ENCODE measurements at regions not wholly inside any gene's neighbourhood (a gene's known extent, or its start where the extent isn't known, plus 50 kb on each side); places are given as distances from the start of the nearest gene placed in this dataset.

DNA sequence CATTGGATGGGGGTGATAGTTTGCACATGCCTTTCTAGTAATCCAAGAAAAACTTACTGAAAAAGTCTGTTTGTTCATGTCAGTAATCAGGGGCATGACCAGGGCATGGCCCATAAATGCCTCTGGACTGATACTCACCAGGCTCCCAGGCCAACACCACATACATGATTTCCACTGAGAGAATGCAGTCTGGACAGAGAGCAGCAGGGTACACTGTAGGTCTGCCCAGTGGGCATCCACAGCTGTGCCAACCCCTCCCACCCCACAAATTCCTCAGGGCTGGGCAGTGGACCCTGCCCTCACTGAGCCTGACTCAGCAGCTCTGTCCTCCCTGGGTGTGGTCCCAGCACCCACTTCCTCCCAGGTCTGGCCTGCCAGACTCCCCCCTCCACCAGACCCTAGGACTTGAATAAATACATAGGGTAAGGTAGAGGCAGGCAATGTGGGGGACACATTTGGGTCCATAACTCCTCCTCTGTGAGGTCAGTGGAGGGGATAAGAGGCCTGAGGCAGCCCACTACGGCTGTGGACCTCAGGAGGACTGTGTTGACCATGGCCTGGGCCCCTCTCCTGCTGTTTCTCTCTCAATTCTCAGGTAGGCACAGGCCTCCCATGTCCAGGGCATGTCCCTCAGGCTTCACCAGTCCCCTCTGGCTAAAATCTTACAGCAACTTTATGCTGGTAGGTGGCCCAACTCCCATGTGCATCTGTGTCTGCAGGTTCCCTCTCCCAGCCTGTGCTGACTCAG lies 92.2 kb upstream of the TOP3B start:
- Histone ChIP-seq H4K5ac (ENCODE audit: insufficient read length, low read depth, low read length) (no peak overlapping the region), H3K4me3 (ENCODE audit: extremely low read depth in 1 of 4, insufficient read depth in 2 of 4, low read depth in 3 of 4, low read length in 4 of 4) (no peak overlapping the region), H3K27ac (ENCODE audit: low read depth, low read length) (no peak overlapping the region), H3K56ac (replicated peaks; ENCODE audit: insufficient read length, low read depth, low read length) (no peak overlapping the region), H3K23me2 (ENCODE audit: low read depth, low read length) (no peaks in the 10 kb centered on the region), H4K20me1 (replicated peaks in 1 of 2; ENCODE audit: control insufficient read depth in 1 of 2, insufficient read depth in 2 of 2, low read length in 2 of 2) (peaks cover 0 to 6% of the 10 kb centered on the region in 2 experiments), H3K23ac (ENCODE audit: insufficient read length) (no peak overlapping the region), H3K14ac (ENCODE audit: insufficient read length) (no peak overlapping the region), H3K4me1 (replicated peaks in 1 of 4; ENCODE audit: control insufficient read depth in 3 of 4, insufficient read depth in 4 of 4, low read length in 3 of 4) (no peaks in the 10 kb centered on the region; a peak in 1 of 7 replicates), H3K79me2 (ENCODE audit: control insufficient read depth in 1 of 2, insufficient read depth in 2 of 2, low read length in 2 of 2) (no peaks in the 10 kb centered on the region), H2AK5ac (ENCODE audit: low read depth, low read length) (no peak overlapping the region), H4K91ac (replicated peaks; ENCODE audit: insufficient read length, low read length) (no peak overlapping the region), H4K8ac (ENCODE audit: extremely low read depth, insufficient read depth, low read length) (no peak overlapping the region), H2AFZ (ENCODE audit: low read length) (no peak overlapping the region), H3K27me3 (replicated peaks in 1 of 4; ENCODE audit: control insufficient read depth in 3 of 4, extremely low read depth in 1 of 4, insufficient read depth in 3 of 4, low read length in 3 of 4) (peaks cover 74 to 97% (median 90%) of the 10 kb centered on the region in 4 experiments), H2BK120ac (replicated peaks; ENCODE audit: low read depth, low read length) (no peak overlapping the region), H3K4ac (replicated peaks; ENCODE audit: insufficient read length, low read depth, low read length) (no peak overlapping the region), H2BK5ac (ENCODE audit: low read depth, low read length) (no peak overlapping the region), H3K9ac (replicated peaks in 1 of 4; ENCODE audit: extremely low read depth in 1 of 4, low read depth in 3 of 4, low read length in 3 of 4) (no peak overlapping the region), H3K36me3 (ENCODE audit: control insufficient read depth in 2 of 4, insufficient read depth in 4 of 4, low read length in 3 of 4) (no peaks in the 10 kb centered on the region), H2BK20ac (ENCODE audit: low read length) (no peak overlapping the region), H3K9me3 (ENCODE audit: insufficient read depth in 2 of 2, low read depth in 1 of 2, low read length in 1 of 2) (no peaks in the 10 kb centered on the region), H2BK15ac (ENCODE audit: low read length) (no peak overlapping the region), H2BK12ac (ENCODE audit: low read depth, low read length) (no peak overlapping the region), H3K79me1 (ENCODE audit: low read depth, low read length) (no peaks in the 10 kb centered on the region), H3K18ac (ENCODE audit: extremely low read depth, low read length) (no peak overlapping the region), H3K4me2 (ENCODE audit: insufficient read depth in 1 of 2, low read depth in 2 of 2, low read length in 2 of 2) (no peak overlapping the region)
- WGBS, 2 experiments (ENCODE audit: extremely low coverage in 1 of 2, insufficient coverage in 1 of 2, insufficient read length in 1 of 2, insufficient replicate concordance in 2 of 2, low coverage in 1 of 2, low lambda C conversion rate in 2 of 2, missing lambda C conversion rate in 1 of 2) = 0% methylated on average over 1 of the region's 1 CpG; no CpG with 5 or more reads in 1 of the 2 experiments
- ChIA-PET POLR2A (ENCODE audit: partially characterized antibody) (no interaction called here), CTCF (ENCODE audit: partially characterized antibody) (interaction anchor here (0.7 to 1.2 kb wide), 3 partner anchors 10 to 28 kb away, joined by 3 read pairs; no protein-coding TSS in a partner anchor)
- no peak for TF ChIP-seq CHD2 (IDR thresholded peaks at IDR 0.05; ENCODE audit: low read length)
- no peak for FAIRE-seq
- DNase-seq (ENCODE audit: low read depth in 1 of 2, low spot score in 2 of 2) = no peak
